ENCODE measurements at regions not wholly inside any gene's neighbourhood (a gene's known extent, or its start where the extent isn't known, plus 50 kb on each side); places are given as distances from the start of the nearest gene placed in this dataset.

GRCh38 chr7:123367484-123368122 is 166.8 kb downstream of the IQUB start:
- Histone ChIP-seq H3K18ac (ENCODE audit: low read length) (no peak overlapping the region), H3K36me3 (ENCODE audit: control insufficient read depth, insufficient read depth, low read length) (no peaks in the 10 kb centered on the region), H3K27ac (ENCODE audit: low read depth, low read length) (no peak overlapping the region), H3K27me3 (ENCODE audit: insufficient read depth, low read length, poor library complexity) (no peaks in the 10 kb centered on the region), H3K56ac (ENCODE audit: low read length) (no peak overlapping the region), H4K5ac (ENCODE audit: low read length) (no peak overlapping the region), H4K8ac (ENCODE audit: low read depth, low read length) (no peak overlapping the region), H2AK5ac (ENCODE audit: low read length) (no peak overlapping the region), H3K9ac (ENCODE audit: low read length) (no peak overlapping the region), H3K23ac (ENCODE audit: low read length) (no peak overlapping the region), H3K4ac (ENCODE audit: low read depth, low read length) (no peak overlapping the region), H3K4me3 (ENCODE audit: low read length) (no peak overlapping the region), H2BK5ac (ENCODE audit: low read length) (no peak overlapping the region), H3K4me1 (ENCODE audit: control insufficient read depth, low read depth, low read length) (no peaks in the 10 kb centered on the region), H3K4me2 (ENCODE audit: low read length) (no peak overlapping the region), H3K79me1 (ENCODE audit: low read length) (no peaks in the 10 kb centered on the region), H3K79me2 (ENCODE audit: control insufficient read depth, insufficient read depth, low read length) (no peaks in the 10 kb centered on the region), H2BK15ac (replicated peaks; ENCODE audit: low read depth) (no peak overlapping the region), H2BK120ac (ENCODE audit: low read depth, low read length) (no peak overlapping the region)
- peak; percentile 45 for DNase-seq
- no CpG with 5 or more reads among the region's 5 CpGs for WGBS (ENCODE audit: extremely low coverage, insufficient coverage, low lambda C conversion rate)

GRCh38 chr7:123367031-123367430 is 167.3 kb upstream of the SLC13A1 start:
- Histone ChIP-seq H4K5ac (ENCODE audit: low read length) (no peak overlapping the region), H2BK5ac (ENCODE audit: low read length) (no peak overlapping the region), H3K4me2 (ENCODE audit: low read length) (no peak overlapping the region), H3K4me3 (ENCODE audit: low read length) (no peak overlapping the region), H4K8ac (ENCODE audit: low read depth, low read length) (no peak overlapping the region), H3K79me1 (ENCODE audit: low read length) (no peaks in the 10 kb centered on the region), H2AK5ac (ENCODE audit: low read length) (no peak overlapping the region), H3K27me3 (ENCODE audit: insufficient read depth, low read length, poor library complexity) (no peaks in the 10 kb centered on the region), H3K18ac (ENCODE audit: low read length) (no peak overlapping the region), H2BK15ac (replicated peaks; ENCODE audit: low read depth) (no peak overlapping the region), H3K4me1 (ENCODE audit: control insufficient read depth, low read depth, low read length) (no peaks in the 10 kb centered on the region), H3K27ac (ENCODE audit: low read depth, low read length) (no peak overlapping the region), H3K79me2 (ENCODE audit: control insufficient read depth, insufficient read depth, low read length) (no peaks in the 10 kb centered on the region), H3K23ac (ENCODE audit: low read length) (no peak overlapping the region), H3K56ac (ENCODE audit: low read length) (no peak overlapping the region), H3K4ac (ENCODE audit: low read depth, low read length) (no peak overlapping the region), H3K9ac (ENCODE audit: low read length) (no peak overlapping the region), H3K36me3 (ENCODE audit: control insufficient read depth, insufficient read depth, low read length) (no peaks in the 10 kb centered on the region), H2BK120ac (ENCODE audit: low read depth, low read length) (no peak overlapping the region)
- DNase-seq: no peak
- WGBS (ENCODE audit: extremely low coverage, insufficient coverage, low lambda C conversion rate): no CpG with 5 or more reads among the region's 4 CpGs

GRCh38 chr7:123366626-123367025 is 166.9 kb upstream of the SLC13A1 start:
- H3K23ac ChIP-seq (ENCODE audit: low read length): no peak overlapping the region
- H3K4ac ChIP-seq (ENCODE audit: low read depth, low read length): no peak overlapping the region
- H3K9ac ChIP-seq (ENCODE audit: low read length): no peak overlapping the region
- no peak overlapping the region for H3K4me3 ChIP-seq (ENCODE audit: low read length)
- no peak overlapping the region for H2BK15ac ChIP-seq (replicated peaks; ENCODE audit: low read depth)
- no peak overlapping the region for H2AK5ac ChIP-seq (ENCODE audit: low read length)
- H3K4me1 ChIP-seq (ENCODE audit: control insufficient read depth, low read depth, low read length): no peaks in the 10 kb centered on the region
- no peaks in the 10 kb centered on the region for H3K79me2 ChIP-seq (ENCODE audit: control insufficient read depth, insufficient read depth, low read length)
- H4K8ac ChIP-seq (ENCODE audit: low read depth, low read length): no peak overlapping the region
- H3K56ac ChIP-seq (ENCODE audit: low read length): no peak overlapping the region
- H4K5ac ChIP-seq (ENCODE audit: low read length): no peak overlapping the region
- H3K36me3 ChIP-seq (ENCODE audit: control insufficient read depth, insufficient read depth, low read length): no peaks in the 10 kb centered on the region
- no peak overlapping the region for H3K18ac ChIP-seq (ENCODE audit: low read length)
- H3K4me2 ChIP-seq (ENCODE audit: low read length): no peak overlapping the region
- DNase-seq: no peak
- H3K27me3 ChIP-seq (ENCODE audit: insufficient read depth, low read length, poor library complexity): no peaks in the 10 kb centered on the region
- no peak overlapping the region for H2BK120ac ChIP-seq (ENCODE audit: low read depth, low read length)
- no peak overlapping the region for H2BK5ac ChIP-seq (ENCODE audit: low read length)
- no peaks in the 10 kb centered on the region for H3K79me1 ChIP-seq (ENCODE audit: low read length)
- H3K27ac ChIP-seq (ENCODE audit: low read depth, low read length): no peak overlapping the region

- no CpG with 5 or more reads among the region's 2 CpGs for WGBS (ENCODE audit: extremely low coverage, insufficient coverage, low lambda C conversion rate)
- H3K4me1 ChIP-seq (ENCODE audit: control insufficient read depth, low read depth, low read length): no peaks in the 10 kb centered on the region
- H3K27me3 ChIP-seq (ENCODE audit: insufficient read depth, low read length, poor library complexity): no peaks in the 10 kb centered on the region
- no peak overlapping the region for H3K4ac ChIP-seq (ENCODE audit: low read depth, low read length)
- no peaks in the 10 kb centered on the region for H3K79me2 ChIP-seq (ENCODE audit: control insufficient read depth, insufficient read depth, low read length)
- no peak overlapping the region for H3K4me3 ChIP-seq (ENCODE audit: low read length)
- H2BK120ac ChIP-seq (ENCODE audit: low read depth, low read length): no peak overlapping the region
- no peak overlapping the region for H3K23ac ChIP-seq (ENCODE audit: low read length)
- no peak overlapping the region for H3K27ac ChIP-seq (ENCODE audit: low read depth, low read length)
- H3K56ac ChIP-seq (ENCODE audit: low read length): no peak overlapping the region
- no peak overlapping the region for H2AK5ac ChIP-seq (ENCODE audit: low read length)
- no peaks in the 10 kb centered on the region for H3K36me3 ChIP-seq (ENCODE audit: control insufficient read depth, insufficient read depth, low read length)
- no peak overlapping the region for H2BK5ac ChIP-seq (ENCODE audit: low read length)
- H3K79me1 ChIP-seq (ENCODE audit: low read length): no peaks in the 10 kb centered on the region
- no peak overlapping the region for H4K5ac ChIP-seq (ENCODE audit: low read length)
- no peak overlapping the region for H3K4me2 ChIP-seq (ENCODE audit: low read length)
- no peak overlapping the region for H3K18ac ChIP-seq (ENCODE audit: low read length)
- no peak overlapping the region for H3K9ac ChIP-seq (ENCODE audit: low read length)
- H2BK15ac ChIP-seq (replicated peaks; ENCODE audit: low read depth): no peak overlapping the region
- no peak for DNase-seq
- no peak overlapping the region for H4K8ac ChIP-seq (ENCODE audit: low read depth, low read length)
These were observed 160.9 kb upstream of the SLC13A1 start for GRCh38 chr7:123360631-123361030.

- Histone ChIP-seq H3K4ac (ENCODE audit: low read depth, low read length) (no peak overlapping the region), H3K23ac (ENCODE audit: low read length) (no peak overlapping the region), H3K27me3 (ENCODE audit: insufficient read depth, low read length, poor library complexity) (no peaks in the 10 kb centered on the region), H2AK5ac (ENCODE audit: low read length) (no peak overlapping the region), H4K8ac (ENCODE audit: low read depth, low read length) (no peak overlapping the region), H3K79me2 (ENCODE audit: control insufficient read depth, insufficient read depth, low read length) (no peaks in the 10 kb centered on the region), H3K9ac (ENCODE audit: low read length) (no peak overlapping the region), H2BK15ac (replicated peaks; ENCODE audit: low read depth) (no peak overlapping the region), H3K4me3 (ENCODE audit: low read length) (no peak overlapping the region), H3K27ac (ENCODE audit: low read depth, low read length) (no peak overlapping the region), H3K36me3 (ENCODE audit: control insufficient read depth, insufficient read depth, low read length) (no peaks in the 10 kb centered on the region), H3K4me1 (ENCODE audit: control insufficient read depth, low read depth, low read length) (no peaks in the 10 kb centered on the region), H3K79me1 (ENCODE audit: low read length) (no peaks in the 10 kb centered on the region), H4K5ac (ENCODE audit: low read length) (no peak overlapping the region), H3K18ac (ENCODE audit: low read length) (no peak overlapping the region), H2BK5ac (ENCODE audit: low read length) (no peak overlapping the region), H3K56ac (ENCODE audit: low read length) (no peak overlapping the region), H2BK120ac (ENCODE audit: low read depth, low read length) (no peak overlapping the region), H3K4me2 (ENCODE audit: low read length) (no peak overlapping the region)
- no CpG with 5 or more reads among the region's 5 CpGs for WGBS (ENCODE audit: extremely low coverage, insufficient coverage, low lambda C conversion rate)
- peak; percentile 24 for DNase-seq
These were observed 155.9 kb upstream of the SLC13A1 start for GRCh38 chr7:123355576-123356190.

- Histone ChIP-seq H2BK120ac (ENCODE audit: low read depth, low read length) (no peak overlapping the region), H3K4me3 (ENCODE audit: low read length) (no peak overlapping the region), H3K36me3 (ENCODE audit: control insufficient read depth, insufficient read depth, low read length) (no peaks in the 10 kb centered on the region), H3K27me3 (ENCODE audit: insufficient read depth, low read length, poor library complexity) (no peaks in the 10 kb centered on the region), H3K79me1 (ENCODE audit: low read length) (no peaks in the 10 kb centered on the region), H3K56ac (ENCODE audit: low read length) (no peak overlapping the region), H3K4ac (ENCODE audit: low read depth, low read length) (no peak overlapping the region), H2BK15ac (replicated peaks; ENCODE audit: low read depth) (no peak overlapping the region), H3K4me1 (ENCODE audit: control insufficient read depth, low read depth, low read length) (no peaks in the 10 kb centered on the region), H3K4me2 (ENCODE audit: low read length) (no peak overlapping the region), H4K8ac (ENCODE audit: low read depth, low read length) (no peak overlapping the region), H2AK5ac (ENCODE audit: low read length) (no peak overlapping the region), H3K9ac (ENCODE audit: low read length) (no peak overlapping the region), H3K27ac (ENCODE audit: low read depth, low read length) (no peak overlapping the region), H2BK5ac (ENCODE audit: low read length) (no peak overlapping the region), H3K23ac (ENCODE audit: low read length) (no peak overlapping the region), H3K79me2 (ENCODE audit: control insufficient read depth, insufficient read depth, low read length) (no peaks in the 10 kb centered on the region), H3K18ac (ENCODE audit: low read length) (no peak overlapping the region), H4K5ac (ENCODE audit: low read length) (no peak overlapping the region)
- WGBS (ENCODE audit: extremely low coverage, insufficient coverage, low lambda C conversion rate): no CpG with 5 or more reads among the region's 2 CpGs
- DNase-seq: no peak
These were observed 153.2 kb upstream of the SLC13A1 start for GRCh38 chr7:123352973-123353372.
